Lower lobe of right lung (tissue), 2 donors: ENCODE measurements at regions not wholly inside any gene's neighbourhood (a gene's known extent, or its start where the extent isn't known, plus 50 kb on each side); places are given as distances from the start of the nearest gene placed in this dataset.

Experiments used
- ATAC-seq, 2 donors: fragments of 200-7000 bp; cut with Tn5 transposase; one replicate each; pipeline ENCODE4 v1.9.1; 2020 to 2022; ENCODE audit warnings: mild to moderate bottlenecking in 2 of 2, moderate library complexity in 2 of 2
- DNase-seq: peaks from one replicate; pipeline ENCODE4 v3.0.0-alpha.2; 2020
- H3K27ac ChIP-seq: fragments of 200-600 bp; one replicate; pipeline ENCODE4 v1.8.0; 2022
- H3K27me3 ChIP-seq: fragments of 200-600 bp; one replicate; pipeline ENCODE4 v1.8.0; 2022; ENCODE audit warnings: low read depth
- H3K36me3 ChIP-seq: fragments of 200-600 bp; one replicate; pipeline ENCODE4 v1.8.0; 2022; ENCODE audit warnings: mild to moderate bottlenecking
- H3K4me1 ChIP-seq: fragments of 200-600 bp; one replicate; pipeline ENCODE4 v1.8.0; 2022
- H3K4me3 ChIP-seq: fragments of 200-600 bp; one replicate; pipeline ENCODE4 v1.8.0; 2022; ENCODE audit warnings: mild to moderate bottlenecking
- H3K9me3 ChIP-seq: fragments of 200-600 bp; one replicate; pipeline ENCODE4 v1.8.0; 2022
- intact Hi-C: fragments of 100-400 bp; cut with DNase I; formaldehyde crosslinking; loops from one replicate; pipeline ENCODE4 v1.11.0; 2022
- TF ChIP-seq, protein P1 (sequence below): fragments of 200-600 bp; IDR thresholded peaks from one replicate; pipeline ENCODE4 v1.8.0; 2022; ENCODE audit warnings: antibody characterized with exemption, mild to moderate bottlenecking
- donor health status: DM: no; HTN: yes; CAD: no; lungs with severe emphysema.

DNA sequence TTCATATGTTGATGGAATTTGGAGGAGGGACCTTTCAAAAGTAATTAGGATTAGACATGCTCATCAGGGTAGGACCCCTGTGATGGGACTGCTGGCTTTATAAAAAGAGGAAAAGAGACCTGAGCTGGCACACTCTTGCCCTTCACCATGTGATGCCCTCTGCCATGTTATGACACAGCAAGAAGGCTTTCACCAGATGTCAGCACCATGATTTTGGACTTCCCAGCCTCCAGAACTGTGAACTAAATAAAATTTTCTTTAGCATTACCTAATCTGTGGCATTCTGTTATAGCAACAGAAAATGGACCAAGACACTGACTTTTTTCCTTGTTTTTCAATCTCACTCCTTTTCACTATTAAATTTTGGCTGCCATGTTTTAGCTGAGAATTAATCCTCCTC is 105.0 kb upstream of the TMPO start:
- no peaks in the 10 kb centered on the region for H3K9me3 ChIP-seq
- TF ChIP-seq, protein P1, sequence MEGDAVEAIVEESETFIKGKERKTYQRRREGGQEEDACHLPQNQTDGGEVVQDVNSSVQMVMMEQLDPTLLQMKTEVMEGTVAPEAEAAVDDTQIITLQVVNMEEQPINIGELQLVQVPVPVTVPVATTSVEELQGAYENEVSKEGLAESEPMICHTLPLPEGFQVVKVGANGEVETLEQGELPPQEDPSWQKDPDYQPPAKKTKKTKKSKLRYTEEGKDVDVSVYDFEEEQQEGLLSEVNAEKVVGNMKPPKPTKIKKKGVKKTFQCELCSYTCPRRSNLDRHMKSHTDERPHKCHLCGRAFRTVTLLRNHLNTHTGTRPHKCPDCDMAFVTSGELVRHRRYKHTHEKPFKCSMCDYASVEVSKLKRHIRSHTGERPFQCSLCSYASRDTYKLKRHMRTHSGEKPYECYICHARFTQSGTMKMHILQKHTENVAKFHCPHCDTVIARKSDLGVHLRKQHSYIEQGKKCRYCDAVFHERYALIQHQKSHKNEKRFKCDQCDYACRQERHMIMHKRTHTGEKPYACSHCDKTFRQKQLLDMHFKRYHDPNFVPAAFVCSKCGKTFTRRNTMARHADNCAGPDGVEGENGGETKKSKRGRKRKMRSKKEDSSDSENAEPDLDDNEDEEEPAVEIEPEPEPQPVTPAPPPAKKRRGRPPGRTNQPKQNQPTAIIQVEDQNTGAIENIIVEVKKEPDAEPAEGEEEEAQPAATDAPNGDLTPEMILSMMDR: no peak
- intact Hi-C loops: no loop called here
- H3K4me1 ChIP-seq: no peaks in the 10 kb centered on the region
- no peaks in the 10 kb centered on the region for H3K36me3 ChIP-seq
- DNase-seq (no peak), ATAC-seq (no peak)
- no peak overlapping the region for H3K27ac ChIP-seq
- no peak overlapping the region for H3K4me3 ChIP-seq
- no peaks in the 10 kb centered on the region for H3K27me3 ChIP-seq

GRCh38 chr12:98416845-98417244 is 98.5 kb upstream of the TMPO start:
- Histone ChIP-seq H3K27me3 (no peaks in the 10 kb centered on the region), H3K4me3 (no peak overlapping the region), H3K27ac (no peak overlapping the region), H3K9me3 (no peaks in the 10 kb centered on the region), H3K4me1 (peaks cover 33% of the 10 kb centered on the region), H3K36me3 (no peaks in the 10 kb centered on the region)
- intact Hi-C loops: no loop called here
- ATAC-seq (no peak), DNase-seq (no peak)
- TF ChIP-seq, protein P1: peak; percentile 12

DNA sequence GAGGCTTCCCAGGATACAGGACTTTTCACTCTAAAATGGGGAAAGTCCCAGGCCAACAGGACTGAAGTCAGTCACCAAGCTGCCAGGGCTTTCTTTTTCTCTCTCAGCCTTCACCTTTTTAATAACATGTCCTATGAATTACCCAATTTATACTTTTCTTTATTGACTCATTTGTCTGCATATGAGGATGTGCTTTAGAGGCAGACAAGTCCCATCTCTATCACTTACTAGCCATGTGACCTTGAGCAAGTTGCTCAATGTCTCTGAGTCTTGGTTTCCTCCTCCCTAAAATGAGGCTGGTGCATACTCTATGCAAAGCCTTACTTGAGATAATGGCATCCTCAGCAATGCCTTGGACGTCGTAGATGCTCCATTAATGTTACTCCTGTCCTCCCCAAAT is 98.1 kb upstream of the TMPO start:
- peaks cover 33% of the 10 kb centered on the region for H3K4me1 ChIP-seq
- H3K4me3 ChIP-seq: no peak overlapping the region
- no peaks in the 10 kb centered on the region for H3K27me3 ChIP-seq
- ATAC-seq: no peak
- no peak for DNase-seq
- peak overlapping the region; percentile 75 for H3K27ac ChIP-seq
- intact Hi-C loops: no loop called here
- H3K36me3 ChIP-seq: no peaks in the 10 kb centered on the region
- no peaks in the 10 kb centered on the region for H3K9me3 ChIP-seq
- TF ChIP-seq, protein P1: no peak

DNA sequence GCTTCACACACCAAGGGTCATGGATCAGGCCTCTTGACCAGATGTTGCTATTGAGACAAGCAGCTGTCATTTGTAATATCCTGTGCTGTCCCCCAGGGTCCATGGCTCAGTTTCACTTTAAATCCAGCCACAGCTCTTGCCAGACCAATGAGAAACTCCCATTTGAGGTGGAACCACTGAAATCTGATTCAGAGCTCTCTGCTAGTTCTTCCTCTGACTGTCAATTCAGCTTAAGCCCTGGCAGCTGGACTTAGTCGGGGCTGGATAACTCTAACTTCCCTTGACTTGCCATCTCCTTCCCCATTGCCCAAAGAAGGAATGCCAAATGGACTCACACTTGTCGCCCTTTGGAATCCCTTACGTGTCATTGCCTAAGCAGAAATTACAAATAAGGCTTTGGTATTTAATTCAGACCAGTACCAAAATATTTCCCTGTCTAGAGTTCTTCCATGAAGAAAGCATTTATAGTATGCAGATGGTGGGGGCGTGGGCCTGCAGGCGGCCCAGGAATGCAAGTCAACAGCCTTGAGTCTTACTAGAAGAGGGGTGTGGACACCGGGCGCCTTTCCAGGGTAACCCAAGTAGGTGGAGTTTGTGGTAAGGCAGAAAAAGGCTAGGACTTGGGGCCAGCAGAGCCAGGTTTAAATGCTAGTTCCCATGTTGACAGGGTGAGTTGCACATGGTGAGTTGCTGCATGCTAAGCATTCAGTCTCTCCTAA is 96.9 kb upstream of the TMPO start:
- Histone ChIP-seq H3K4me1 (peaks cover 33% of the 10 kb centered on the region), H3K36me3 (no peaks in the 10 kb centered on the region), H3K27ac (peak overlapping the region; percentile 75), H3K4me3 (no peak overlapping the region), H3K9me3 (no peaks in the 10 kb centered on the region), H3K27me3 (no peaks in the 10 kb centered on the region)
- DNase-seq: peak; percentile 95
- TF ChIP-seq, protein P1: no peak
- intact Hi-C loops: no loop called here
- ATAC-seq: peak; percentile 96

- intact Hi-C loops: no loop called here
- no peaks in the 10 kb centered on the region for H3K9me3 ChIP-seq
- TF ChIP-seq, protein P1: no peak
- peak overlapping the region; percentile 75 for H3K27ac ChIP-seq
- H3K4me1 ChIP-seq: peaks cover 33% of the 10 kb centered on the region
- H3K27me3 ChIP-seq: no peaks in the 10 kb centered on the region
- DNase-seq (no peak), ATAC-seq (no peak)
- no peak overlapping the region for H3K4me3 ChIP-seq
- H3K36me3 ChIP-seq: no peaks in the 10 kb centered on the region
These were observed 96.2 kb upstream of the TMPO start for GRCh38 chr12:98419081-98419794.
